Stimulated activated CD8-positive, alpha-beta memory T cell treated with anti-CD3 and anti-CD28 coated beads, Interleukin-7, amount 100 ng/mL, for 1 hour (primary cell): ENCODE measurements at regions not wholly inside any gene's neighbourhood (a gene's known extent, or its start where the extent isn't known, plus 50 kb on each side); places are given as distances from the start of the nearest gene placed in this dataset.

Experiments
- DNase-seq, 2 donors: peaks; one replicate each; pipeline ENCODE4 v3.0.0-alpha.2; 2020; ENCODE audit warnings: low read depth in 2 of 2

GRCh38 chr9:18143073-18143745 is 330.7 kb upstream of the ADAMTSL1 start:
- no peak for DNase-seq

- no peak for DNase-seq
Observed at GRCh38 chr9:18146329-18146728, 327.6 kb upstream of the ADAMTSL1 start.

GRCh38 chr9:18149471-18150011 is 324.4 kb upstream of the ADAMTSL1 start:
- DNase-seq: no peak

- DNase-seq: no peak
Observed at GRCh38 chr9:18154661-18155060, 319.3 kb upstream of the ADAMTSL1 start.

- DNase-seq: no peak
Observed at GRCh38 chr9:18159254-18159653, 314.7 kb upstream of the ADAMTSL1 start.

GRCh38 chr9:18163146-18163545 is 310.8 kb upstream of the ADAMTSL1 start:
- no peak for DNase-seq

GRCh38 chr9:18167733-18168132 is 306.2 kb upstream of the ADAMTSL1 start:
- no peak for DNase-seq

- no peak for DNase-seq
Observed at GRCh38 chr9:18173923-18174322, 300.0 kb upstream of the ADAMTSL1 start.

- DNase-seq: no peak
Observed at GRCh38 chr9:18182636-18183035, 291.3 kb upstream of the ADAMTSL1 start.

GRCh38 chr9:18183974-18184373 is 290.0 kb upstream of the ADAMTSL1 start:
- no peak for DNase-seq

- DNase-seq: no peak
Observed at GRCh38 chr9:18184401-18184800, 289.6 kb upstream of the ADAMTSL1 start.

GRCh38 chr9:18185196-18185595 is 288.8 kb upstream of the ADAMTSL1 start:
- DNase-seq: no peak

GRCh38 chr9:18188971-18189370 is 285.0 kb upstream of the ADAMTSL1 start:
- DNase-seq: no peak

- DNase-seq: no peak
Observed at GRCh38 chr9:18189871-18190670, 283.9 kb upstream of the ADAMTSL1 start.

- DNase-seq: no peak
Observed at GRCh38 chr9:18190671-18191374, 283.1 kb upstream of the ADAMTSL1 start.

GRCh38 chr9:18194316-18194715 is 279.6 kb upstream of the ADAMTSL1 start:
- DNase-seq: no peak

GRCh38 chr9:18195223-18195622 is 278.7 kb upstream of the ADAMTSL1 start:
- no peak for DNase-seq

GRCh38 chr9:18202924-18203323 is 271.0 kb upstream of the ADAMTSL1 start:
- no peak for DNase-seq

- DNase-seq: no peak
Observed at GRCh38 chr9:18207735-18208134, 266.2 kb upstream of the ADAMTSL1 start.

- no peak for DNase-seq
Observed at GRCh38 chr9:18208166-18209059, 265.5 kb upstream of the ADAMTSL1 start.

GRCh38 chr9:18215626-18216025 is 258.3 kb upstream of the ADAMTSL1 start:
- DNase-seq: no peak
